ENCODE measurements at regions not wholly inside any gene's neighbourhood (a gene's known extent, or its start where the extent isn't known, plus 50 kb on each side); places are given as distances from the start of the nearest gene placed in this dataset.
"Not testable (repeated sequence)": the region's sequence is repeated elsewhere in the genome, so short reads cannot be mapped to it uniquely, and the experiment has no call there.

DNA sequence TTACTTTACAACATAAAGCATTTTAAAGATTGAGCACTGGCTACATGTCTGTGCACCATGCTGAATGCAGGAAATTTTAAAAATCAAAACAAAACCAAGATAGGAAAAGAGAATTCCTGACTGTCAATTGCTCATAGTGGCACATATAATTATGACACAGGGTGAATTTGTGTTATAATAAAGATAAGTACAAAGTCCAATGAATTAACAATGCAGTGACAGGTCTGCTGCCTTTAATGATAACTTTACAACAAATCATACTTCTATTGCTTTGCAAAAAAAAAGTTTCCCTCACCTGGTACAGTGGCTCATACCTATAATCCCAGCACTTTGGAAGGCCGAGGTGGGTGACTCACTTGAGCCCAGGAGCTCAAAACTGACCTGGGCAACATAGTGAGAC lies 93.8 kb upstream of the OSBPL8 start:
- no peak for DNase-seq (ENCODE audit: low read depth in 2 of 2)

DNA sequence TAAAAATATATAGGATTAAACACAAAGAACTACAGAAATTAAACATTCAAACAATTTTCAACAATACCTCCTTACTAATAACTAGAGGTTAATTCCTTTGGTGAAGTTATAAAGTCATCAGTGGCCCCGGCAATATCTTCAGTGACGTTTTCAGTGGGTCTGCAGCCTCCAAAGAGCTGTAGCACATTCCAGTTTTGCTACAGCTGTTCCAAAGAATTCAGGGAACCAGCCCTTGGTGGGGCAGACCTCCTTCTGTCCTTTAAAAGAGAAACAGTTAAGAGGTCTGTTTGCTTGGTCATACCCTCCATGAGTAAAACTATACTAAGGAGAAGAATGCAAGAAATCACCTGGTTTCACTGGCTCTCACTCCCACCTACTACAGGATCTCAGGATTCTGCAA lies 99.2 kb upstream of the ZDHHC17 start:
- no peak for DNase-seq (ENCODE audit: low read depth in 2 of 2)

DNA sequence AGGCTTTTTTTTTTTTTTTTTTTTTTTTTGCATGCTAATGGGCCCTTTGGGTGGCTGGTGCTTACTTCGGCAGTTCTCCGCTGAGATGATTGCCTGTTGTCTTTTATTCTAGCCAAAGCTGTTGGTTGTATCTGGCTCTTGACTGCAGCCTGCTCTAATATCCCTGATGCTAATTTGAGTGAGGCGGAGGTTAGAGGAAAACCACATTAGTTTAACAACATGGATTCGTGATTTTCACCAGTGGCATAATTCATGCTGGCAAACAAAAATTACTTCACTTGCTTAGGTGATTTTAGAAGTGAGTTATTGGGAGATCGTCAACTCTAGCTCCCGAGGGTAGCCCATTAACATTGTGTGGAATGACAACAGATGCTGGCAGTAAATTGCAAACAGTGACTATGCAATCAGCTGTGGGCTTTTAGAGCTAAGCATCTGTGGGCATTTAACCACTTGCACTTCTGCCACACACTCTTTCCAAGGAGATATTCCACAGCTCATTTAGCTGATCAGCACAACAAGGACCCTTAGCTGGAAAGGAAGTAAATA lies 97.6 kb upstream of the ZDHHC17 start:
- DNase-seq (ENCODE audit: low read depth in 2 of 2): no peak

DNA sequence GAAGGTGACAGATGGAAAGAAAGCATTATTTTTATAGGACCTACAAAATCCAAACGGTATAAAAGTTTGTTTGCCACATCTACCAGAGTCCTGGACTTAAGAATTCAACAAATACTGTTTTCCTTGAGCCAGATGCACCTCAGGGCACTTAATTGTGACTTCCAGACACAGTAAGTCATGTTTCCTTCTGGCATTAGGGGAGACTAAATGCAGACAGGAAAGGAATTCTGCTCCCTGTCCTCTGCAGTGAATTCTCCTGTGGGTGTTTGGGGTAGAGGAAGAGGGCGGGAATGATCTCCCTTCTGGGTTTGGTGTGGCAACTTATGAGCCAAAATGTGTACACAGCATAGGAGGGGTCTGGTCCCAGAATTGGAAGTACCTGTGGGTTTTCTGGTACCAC lies 93.9 kb upstream of the ZDHHC17 start:
- DNase-seq (ENCODE audit: low read depth in 2 of 2): no peak

DNA sequence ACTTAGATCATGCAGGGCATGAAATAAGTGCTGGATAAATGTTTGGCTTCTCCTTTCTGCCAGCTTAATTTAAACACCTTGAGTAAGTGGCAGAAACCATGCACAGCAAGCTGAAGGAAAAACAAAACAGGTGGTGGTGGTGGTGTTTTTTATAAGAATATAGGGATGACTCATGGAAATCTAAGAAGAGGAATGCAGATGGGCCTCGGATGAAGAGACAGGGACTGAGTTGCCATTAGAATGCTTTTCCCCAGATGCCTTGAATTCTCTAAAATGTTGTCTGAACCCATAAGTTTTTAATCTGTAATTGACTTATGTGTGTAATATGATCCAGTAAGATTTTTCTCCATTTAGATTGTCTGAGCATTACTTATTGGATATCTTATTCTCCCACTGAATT lies 93.1 kb upstream of the ZDHHC17 start:
- DNase-seq (ENCODE audit: low read depth in 2 of 2): no peak

DNA sequence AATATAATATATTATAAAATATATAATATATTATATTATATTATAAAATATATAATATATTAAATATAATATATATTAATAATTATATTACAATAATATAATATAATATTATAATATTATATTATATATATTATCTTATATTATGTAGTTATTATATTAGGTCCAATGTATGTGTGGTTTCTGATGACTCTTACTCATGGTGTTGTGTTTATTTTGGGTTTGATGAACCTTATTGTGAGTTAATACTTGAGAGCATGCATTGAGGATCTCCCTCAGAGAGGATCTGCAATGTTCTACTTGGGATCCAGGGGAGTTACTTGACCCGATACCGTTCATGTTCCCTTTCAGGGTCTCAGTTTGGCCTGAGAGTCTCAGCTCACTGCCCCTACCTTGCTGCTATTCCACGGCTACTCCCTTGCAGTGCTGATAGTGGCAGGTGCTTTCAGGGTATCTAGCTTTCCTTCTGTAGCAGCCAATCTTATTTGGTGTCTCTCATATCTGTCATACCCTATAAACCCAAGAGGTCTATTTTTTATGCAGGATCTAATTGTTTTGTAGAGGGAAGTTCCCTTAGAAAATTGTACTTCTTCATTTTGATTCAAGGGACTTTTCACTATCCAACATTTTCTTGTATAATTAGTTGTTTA lies 89.1 kb upstream of the ZDHHC17 start:
- DNase-seq (ENCODE audit: low read depth in 2 of 2): no peak

- not testable (repeated sequence) for DNase-seq (ENCODE audit: low read depth in 2 of 2)
Measured at GRCh38 chr12:76676261-76676660, 87.7 kb upstream of the ZDHHC17 start.

DNA sequence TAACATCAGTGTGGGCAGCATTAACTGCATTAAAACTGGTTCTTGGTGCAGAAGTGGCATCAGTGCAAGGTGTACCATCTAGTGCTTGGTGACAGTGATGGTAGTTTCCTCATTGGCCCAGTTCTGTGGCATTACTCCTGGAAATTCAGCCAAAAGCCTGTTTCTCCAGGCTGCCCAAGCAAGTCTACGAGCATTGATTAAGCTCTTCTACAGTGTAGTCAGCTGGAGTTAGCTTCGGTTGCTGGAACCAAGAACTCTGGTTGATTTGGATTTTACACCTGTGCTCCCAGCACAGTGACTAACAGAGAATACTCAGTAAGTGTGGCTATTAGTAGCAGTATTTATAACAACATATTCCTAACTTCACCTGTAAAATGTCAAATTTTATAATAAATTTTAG lies 84.9 kb upstream of the ZDHHC17 start:
- DNase-seq (ENCODE audit: low read depth in 2 of 2): no peak

DNA sequence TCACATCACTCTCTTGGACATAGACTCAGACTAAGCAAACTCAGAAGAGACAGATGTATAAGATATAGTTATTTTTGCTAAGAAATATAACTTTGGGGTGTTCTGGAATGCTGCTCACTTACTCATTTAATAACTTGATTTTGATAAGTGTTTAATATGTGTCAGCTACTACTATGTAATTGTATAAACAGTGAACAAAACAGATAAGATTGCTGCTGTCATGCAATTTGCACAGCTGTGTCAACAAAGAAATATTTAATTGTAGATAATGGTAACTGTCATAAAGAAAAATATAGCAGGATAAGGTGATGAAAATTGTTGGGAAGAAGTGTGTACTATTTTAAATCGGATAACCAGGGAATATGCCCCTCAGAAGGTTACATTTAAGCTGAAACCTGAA lies 84.1 kb upstream of the ZDHHC17 start:
- peak in 1 of 2 donors; percentile 10 for DNase-seq (ENCODE audit: low read depth in 2 of 2)

GRCh38 chr12:76680940-76681339 lies 83.0 kb upstream of the ZDHHC17 start:
- no peak for DNase-seq (ENCODE audit: low read depth in 2 of 2)

DNA sequence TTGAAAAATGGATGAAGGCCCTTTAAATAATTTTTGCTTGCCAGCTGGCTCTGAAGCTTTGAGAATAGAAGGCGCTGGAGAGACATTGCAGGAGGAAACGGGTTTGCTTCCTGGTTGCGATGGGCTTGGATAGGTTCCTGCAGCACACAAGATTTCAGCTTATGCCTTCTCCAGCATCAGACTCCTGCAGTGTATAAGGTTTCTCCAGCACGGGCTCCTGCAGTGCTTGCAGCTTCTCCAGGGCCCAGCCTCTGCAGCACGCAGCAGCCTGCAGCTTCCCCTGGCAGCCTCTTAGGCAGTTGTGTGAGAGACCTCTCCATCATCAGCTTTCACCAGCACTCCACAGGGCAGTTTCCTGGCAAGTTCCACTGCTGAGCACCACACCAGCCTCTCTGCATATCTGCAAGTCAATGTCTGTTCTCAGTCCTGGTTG lies 78.7 kb upstream of the ZDHHC17 start:
- DNase-seq (ENCODE audit: low read depth in 2 of 2): peak in 1 of 2 donors; percentile 41

GRCh38 chr12:76687981-76688380 lies 75.9 kb upstream of the ZDHHC17 start:
- peak in 1 of 2 donors; percentile 48 for DNase-seq (ENCODE audit: low read depth in 2 of 2)

DNA sequence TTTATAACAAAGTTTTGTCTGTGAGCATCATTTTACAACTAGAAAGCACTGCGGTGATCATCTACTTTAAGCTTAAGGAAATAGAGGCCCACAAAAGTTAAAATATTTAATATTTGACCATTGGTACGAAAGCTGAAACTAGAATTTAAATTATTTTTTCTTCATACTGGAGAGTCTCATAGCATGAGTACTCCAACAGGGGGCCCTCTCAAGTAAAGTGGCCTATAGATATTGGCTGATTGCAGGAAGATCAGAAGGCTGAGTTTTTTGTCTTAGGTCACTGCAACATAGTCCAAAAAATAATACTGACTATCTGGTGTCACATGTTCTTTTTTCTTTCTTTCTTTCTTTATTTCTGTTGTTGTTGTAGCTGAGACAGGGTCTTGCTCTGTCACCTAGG lies 75.3 kb upstream of the ZDHHC17 start:
- DNase-seq (ENCODE audit: low read depth in 2 of 2): peak in 1 of 2 donors; percentile 21

DNA sequence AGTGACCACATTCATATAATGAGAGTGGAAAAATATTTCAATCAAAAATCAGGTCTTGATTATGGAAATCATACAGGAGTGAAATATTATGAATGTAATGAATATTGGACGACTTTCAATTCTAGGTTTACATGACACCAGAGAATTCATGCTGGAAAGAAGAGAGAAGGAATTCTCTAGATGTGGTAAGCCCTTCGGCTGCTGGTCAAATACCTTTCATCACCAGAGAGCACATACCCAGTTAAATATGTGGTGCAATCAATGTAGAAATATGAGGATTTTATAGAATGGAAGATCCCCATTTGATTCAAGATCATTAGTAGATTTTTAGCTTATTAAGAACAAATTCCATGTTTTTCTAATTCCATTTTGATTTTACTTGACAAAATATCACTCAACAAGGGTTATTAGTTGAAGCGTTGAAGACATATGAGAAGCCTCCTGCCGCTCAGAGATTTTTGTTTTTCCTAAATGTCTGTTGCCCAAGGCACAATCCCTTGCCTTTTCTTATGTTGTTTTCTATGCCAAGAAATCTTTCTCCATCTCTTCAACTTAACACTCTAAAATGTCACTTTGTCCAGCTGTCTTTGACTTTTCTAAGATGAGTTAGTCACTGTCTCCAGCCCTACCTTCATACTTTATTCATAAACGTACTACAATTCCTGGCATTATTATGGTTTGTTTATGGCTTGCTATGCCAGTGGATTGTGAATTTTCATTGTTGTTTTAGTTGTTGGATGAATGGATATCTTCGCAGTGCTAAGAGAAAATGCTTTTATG lies 72.8 kb upstream of the ZDHHC17 start:
- DNase-seq (ENCODE audit: low read depth in 2 of 2): no peak

DNA sequence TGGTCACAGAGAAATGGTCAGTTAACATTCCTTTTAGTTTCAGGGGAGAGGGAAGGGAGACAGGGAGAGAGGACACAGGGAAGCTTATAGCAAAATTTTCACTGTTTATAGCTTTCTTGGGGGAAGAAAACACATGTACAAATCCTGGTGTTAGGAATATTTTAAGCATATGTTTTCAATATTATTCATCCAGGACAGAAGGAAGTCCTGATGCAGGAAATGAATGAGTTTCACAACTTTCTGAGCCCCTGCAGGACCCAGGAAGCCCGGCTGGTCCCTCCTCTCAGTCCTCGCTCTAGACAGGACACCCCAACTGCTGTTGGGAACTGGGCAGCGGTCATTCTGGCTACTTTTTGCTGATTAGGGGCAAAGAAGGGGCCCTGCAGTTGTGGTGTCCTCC lies 71.1 kb upstream of the ZDHHC17 start:
- no peak for DNase-seq (ENCODE audit: low read depth in 2 of 2)

DNA sequence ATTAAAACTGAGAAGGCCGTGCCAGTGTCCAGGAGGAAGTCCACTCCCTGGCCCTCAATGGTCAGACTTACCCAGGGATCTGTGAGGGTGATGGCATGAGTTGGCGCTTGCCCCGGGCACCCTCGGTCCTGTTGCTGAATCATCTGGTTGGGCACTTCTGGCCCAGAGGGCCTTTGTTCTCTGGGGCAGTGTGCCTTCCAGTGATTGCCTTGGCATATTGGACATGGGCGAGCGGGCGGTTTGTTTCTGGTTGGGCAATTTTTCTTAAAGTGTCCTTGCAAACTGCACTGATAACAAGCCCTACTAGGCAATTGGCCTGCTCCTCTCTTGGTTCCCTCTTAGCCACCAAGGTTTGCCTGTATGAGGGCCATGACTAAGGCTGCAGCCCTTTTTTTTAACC lies 69.5 kb upstream of the ZDHHC17 start:
- no peak for DNase-seq (ENCODE audit: low read depth in 2 of 2)

- no peak for DNase-seq (ENCODE audit: low read depth in 2 of 2)
Measured at GRCh38 chr12:76696186-76696585, 67.7 kb upstream of the ZDHHC17 start.

DNA sequence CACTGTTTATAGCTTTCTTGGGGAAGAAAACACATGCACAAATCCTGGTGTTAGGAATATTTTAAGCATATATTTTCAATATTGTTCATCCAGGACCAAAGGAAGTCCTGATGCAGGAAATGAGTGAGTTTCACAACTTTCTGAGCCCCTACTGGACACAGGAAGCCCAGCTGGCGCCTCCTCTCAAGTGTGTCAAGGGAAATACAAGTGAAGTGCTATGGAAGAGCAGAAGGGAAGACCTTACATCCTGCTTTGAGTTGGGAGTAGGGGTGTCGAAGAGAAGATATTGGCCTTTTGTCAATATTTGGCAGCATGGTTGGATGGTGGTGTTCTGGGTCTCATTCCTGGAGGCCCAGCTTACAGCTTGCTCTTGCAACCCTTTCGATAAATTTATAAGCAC lies 66.1 kb upstream of the ZDHHC17 start:
- peak in 1 of 2 donors; percentile 29 for DNase-seq (ENCODE audit: low read depth in 2 of 2)

GRCh38 chr12:76698316-76698715 lies 65.6 kb upstream of the ZDHHC17 start:
- DNase-seq (ENCODE audit: low read depth in 2 of 2): peak in 1 of 2 donors; percentile 8

- no peak for DNase-seq (ENCODE audit: low read depth in 2 of 2)
Measured at GRCh38 chr12:76698966-76699365, 64.9 kb upstream of the ZDHHC17 start.

- DNase-seq (ENCODE audit: low read depth in 2 of 2): no peak
Measured at GRCh38 chr12:76701690-76702089, 62.2 kb upstream of the ZDHHC17 start.

DNA sequence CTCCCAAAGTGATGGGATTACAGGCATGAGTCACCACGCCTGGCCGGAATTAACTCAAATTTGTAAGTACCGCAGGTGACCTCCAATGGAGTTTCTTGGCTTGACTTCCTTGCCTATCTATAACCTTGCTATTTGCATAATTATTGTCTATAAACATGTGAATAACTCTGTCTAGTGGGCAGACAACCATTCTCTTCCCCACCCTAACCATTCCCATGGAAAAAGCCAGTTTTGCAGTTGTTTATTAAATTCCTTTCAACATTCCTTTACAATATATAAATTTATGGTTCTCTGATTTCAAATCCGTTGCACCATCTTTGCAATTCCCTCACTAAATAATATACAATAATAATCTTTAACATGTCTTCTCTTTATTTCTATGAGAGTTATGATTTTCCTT lies 61.0 kb upstream of the ZDHHC17 start:
- no peak for DNase-seq (ENCODE audit: low read depth in 2 of 2)

GRCh38 chr12:76704693-76705092 lies 59.2 kb upstream of the ZDHHC17 start:
- DNase-seq (ENCODE audit: low read depth in 2 of 2): peak in 1 of 2 donors; percentile 12

All from dermis microvascular lymphatic vessel endothelial cell (primary cell).